ENCODE measurements at regions not wholly inside any gene's neighbourhood (a gene's known extent, or its start where the extent isn't known, plus 50 kb on each side); places are given as distances from the start of the nearest gene placed in this dataset.

DNA sequence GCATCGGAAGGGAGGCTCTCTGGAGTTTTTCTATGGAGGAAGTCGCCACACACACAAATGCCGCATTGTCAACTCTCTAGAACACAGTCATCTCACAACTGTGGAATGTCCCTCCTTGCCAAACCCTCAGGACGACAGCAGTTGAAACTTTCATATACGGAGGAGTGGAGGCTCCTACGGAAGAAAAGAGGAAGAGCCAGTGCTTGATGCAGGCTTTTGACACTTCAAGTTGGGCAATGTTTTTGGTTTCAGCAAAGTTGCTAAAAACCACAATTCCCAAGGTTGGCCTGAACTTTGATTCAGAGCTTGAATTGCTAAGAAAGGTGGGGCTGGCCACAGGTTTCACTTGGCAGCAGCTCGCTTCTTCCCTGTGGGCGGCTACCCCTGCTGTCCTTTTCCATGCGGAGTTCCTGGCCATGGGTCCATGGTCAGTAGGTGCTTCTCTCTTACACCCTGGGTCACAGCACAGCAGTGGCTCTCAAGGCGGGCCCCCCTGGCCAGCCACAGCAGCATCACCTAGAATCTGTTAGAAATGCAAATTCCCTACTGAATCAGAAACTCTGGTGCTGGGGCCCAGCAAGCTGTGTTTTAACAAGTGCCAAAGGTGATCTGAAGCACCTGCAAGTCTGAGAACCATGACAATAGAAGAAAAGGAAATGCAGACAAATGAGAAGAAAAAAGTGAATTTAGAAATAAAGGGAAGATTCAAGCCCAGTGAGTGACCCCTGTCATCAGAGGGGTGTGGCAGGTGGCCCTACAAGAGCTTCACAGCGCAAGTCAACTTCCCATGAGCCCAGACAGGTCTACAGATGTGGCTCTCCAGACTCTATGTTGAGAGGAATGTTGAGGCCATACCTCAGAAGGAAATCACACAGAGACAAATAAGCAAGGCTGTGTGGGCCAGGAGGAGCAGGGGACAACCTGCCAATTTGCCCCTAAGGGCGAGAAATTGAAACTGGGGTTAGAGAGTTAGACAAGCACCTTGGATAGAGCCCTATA, 856.4 kb downstream of the RNF144A start:
- DNase-seq, result no peak

- DNase-seq, result no peak
Measured at GRCh38 chr2:7774481-7774880, 857.3 kb downstream of the RNF144A start.

DNA sequence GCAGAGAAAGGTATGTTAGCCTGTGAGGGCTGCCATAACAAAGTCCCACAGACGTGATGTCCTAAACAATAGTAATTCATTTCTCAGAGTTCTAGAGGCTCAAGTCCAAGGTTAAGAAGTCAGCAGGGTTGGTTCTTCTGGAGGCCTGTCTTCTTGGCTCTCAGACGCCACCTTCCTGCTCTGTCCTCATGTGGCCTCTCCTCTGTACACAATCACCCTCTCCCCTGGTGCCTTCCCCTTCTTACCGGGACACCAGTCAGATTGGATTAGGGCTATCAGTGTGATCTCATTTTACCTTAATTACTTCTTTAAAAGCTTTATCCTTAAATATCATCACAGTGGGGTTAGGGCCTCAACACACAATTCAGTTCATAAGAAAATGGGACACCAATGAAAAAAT, 860.5 kb downstream of the RNF144A start:
- no peak for DNase-seq

GRCh38 chr2:7780321-7780720, 863.1 kb downstream of the RNF144A start:
- no peak for DNase-seq

DNA sequence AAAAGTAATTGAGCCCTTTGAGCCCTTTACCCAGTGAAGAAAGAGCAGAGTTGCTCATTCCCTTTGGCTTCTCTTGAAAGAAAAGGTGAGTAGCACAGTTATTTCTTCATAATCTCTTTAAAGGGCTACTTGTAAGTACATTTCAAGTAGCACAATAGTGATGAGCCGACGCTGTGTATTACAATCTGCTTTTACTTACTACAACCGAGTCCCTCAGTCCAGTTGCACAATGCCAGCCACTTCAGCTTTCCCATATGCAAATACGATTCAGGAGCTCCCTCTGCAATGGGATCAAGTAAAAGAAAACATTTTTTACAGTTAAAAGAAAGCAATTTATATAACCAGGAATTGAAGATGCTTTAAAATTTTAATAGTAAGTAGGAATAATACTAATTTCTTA, 868.5 kb downstream of the RNF144A start:
- DNase-seq, result no peak

DNA sequence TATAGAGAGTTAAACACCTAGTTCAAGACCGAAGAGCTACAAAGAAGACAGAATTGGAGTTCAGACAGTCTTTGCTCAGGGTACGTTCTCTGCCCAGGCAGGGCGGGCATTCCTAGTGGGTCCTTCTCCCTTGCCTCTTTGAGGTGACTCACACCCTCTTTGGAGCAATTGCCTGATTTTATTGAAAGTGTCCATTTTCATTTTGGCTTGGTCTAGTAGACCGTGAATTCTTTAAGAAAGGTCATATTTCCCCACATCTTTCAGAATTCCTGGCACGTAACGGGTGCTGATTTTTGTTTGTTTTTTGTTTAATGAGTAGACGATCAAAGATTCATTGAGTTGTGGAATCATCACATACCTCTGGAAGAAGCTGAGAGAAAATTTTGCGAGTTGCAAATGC, 871.5 kb downstream of the RNF144A start:
- no peak for DNase-seq

- peak; percentile 70 for DNase-seq
Measured at GRCh38 chr2:7792031-7792651, 874.9 kb downstream of the RNF144A start.

DNA sequence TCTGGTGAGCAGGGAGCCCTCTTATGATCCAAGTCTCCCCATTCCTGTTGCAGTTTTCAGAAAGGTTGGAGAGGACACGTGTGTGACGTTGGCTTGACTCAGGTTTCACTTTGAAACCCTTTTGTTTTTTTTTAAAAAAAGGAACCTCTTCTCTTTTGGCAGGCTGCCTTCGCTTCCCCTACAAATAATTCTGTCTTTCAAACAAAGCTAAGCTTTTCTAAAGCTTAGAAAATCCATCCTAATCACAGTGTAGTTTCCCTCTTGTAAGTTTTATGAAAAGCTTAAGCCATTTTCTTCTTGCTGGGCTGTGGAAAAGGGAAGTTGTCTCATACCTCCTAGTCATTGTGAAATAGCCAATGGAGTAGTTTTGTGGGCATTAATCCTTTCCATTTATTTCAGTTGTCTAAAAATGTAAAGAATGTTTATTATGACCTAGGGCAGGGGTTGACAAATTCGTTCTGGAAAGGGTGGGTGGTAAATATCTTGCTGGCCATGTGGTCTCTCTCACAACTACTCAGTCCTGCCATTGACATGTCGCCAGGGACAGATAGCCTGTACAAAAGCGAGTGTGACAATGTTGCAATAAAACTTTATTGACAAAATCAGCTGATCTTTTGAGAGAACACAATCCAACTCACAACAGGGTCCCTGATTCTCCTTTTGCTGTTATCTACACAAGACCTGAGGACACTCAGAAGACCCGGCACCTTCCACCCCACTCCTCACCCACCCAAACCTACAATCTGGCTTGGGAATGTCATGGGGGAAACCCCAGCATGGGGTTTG, 878.8 kb downstream of the RNF144A start:
- peak; percentile 28 for DNase-seq

GRCh38 chr2:7800031-7800430, 881.8 kb upstream of the ID2 start:
- DNase-seq, result no peak

GRCh38 chr2:7801212-7801611, 880.6 kb upstream of the ID2 start:
- no peak for DNase-seq

DNA sequence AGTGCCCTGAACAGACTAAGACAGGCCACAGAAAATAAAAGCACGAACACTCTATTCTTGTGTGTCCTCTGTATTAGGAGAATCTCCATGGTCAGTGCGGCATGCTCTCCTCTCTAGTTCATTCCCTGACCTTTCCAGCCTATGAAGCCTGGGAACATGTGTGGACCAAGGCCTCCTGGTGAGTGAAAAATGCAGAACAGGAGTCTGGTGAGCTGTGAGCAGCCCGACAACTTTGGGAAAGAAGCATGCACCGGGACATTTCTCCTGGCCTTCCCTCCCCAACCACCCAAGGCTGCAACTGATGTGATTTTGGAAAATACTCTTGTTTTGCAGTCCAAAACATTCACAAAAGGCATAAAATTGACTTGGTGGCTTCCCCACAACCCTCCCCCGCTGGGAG, 878.3 kb upstream of the ID2 start:
- no peak for DNase-seq

DNA sequence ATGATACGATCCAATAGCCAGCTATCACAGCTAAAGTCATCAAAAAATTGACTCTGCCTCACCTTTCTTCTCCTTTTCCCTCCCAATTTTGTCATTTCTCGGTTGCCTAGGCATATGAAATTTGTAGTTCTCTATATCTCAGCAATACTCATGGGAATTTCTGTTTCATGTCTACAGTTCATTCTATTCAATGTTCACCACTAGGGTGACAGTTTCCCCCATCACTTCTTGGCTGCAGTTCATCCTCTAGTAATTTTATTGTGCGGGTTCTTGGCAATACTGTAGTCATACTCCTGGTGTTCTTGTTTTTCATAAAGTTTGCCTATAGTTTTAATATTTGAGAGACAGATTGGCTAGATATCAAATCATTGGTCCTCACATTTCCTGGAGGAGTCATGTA, 872.2 kb upstream of the ID2 start:
- DNase-seq, result no peak

- DNase-seq, result no peak
Measured at GRCh38 chr2:7811073-7811472, 870.8 kb upstream of the ID2 start.

- DNase-seq, result no peak
Measured at GRCh38 chr2:7812231-7812995, 869.4 kb upstream of the ID2 start.

GRCh38 chr2:7813541-7814292, 868.1 kb upstream of the ID2 start:
- DNase-seq, result no peak

GRCh38 chr2:7815726-7816125, 866.1 kb upstream of the ID2 start:
- DNase-seq, result no peak

- no peak for DNase-seq
Measured at GRCh38 chr2:7816233-7816632, 865.6 kb upstream of the ID2 start.

DNA sequence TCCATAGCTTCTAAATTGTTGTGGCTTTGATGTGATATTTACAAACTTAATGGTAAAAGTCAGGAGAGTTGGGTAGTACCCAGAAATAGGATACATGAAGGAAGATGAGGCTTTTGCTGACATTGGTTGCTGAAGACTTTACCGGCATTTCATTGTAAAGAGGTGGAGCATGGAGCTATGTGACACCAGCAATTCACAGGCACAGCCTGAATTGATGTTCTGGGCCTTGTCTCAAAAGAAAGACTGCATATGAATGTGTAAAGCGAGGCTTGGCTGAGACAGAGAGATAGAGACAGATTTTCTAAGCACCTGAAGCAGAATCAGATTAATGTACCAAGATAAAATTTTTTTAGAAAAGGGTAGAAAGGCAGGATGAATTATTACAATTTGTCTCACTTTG, 864.9 kb upstream of the ID2 start:
- DNase-seq, result no peak

DNA sequence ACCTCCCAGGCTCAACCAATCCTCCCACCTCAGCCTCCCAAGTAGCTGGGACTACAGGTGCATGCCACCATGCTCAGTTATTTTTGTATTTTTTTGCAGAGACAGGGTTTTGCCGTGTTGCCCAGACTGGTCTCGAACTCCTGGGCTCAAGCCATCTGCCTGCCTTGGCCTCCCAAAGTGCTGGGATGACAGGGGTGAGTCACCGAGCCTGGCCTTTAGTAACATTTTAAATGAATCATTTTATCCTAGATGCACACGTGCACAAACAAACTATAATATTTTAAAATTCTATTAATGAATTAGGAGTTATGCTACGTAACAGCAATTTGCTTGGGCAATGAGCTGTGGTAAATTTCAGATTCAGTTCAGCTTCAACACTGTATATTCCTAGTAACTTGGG, 862.5 kb upstream of the ID2 start:
- no peak for DNase-seq

DNA sequence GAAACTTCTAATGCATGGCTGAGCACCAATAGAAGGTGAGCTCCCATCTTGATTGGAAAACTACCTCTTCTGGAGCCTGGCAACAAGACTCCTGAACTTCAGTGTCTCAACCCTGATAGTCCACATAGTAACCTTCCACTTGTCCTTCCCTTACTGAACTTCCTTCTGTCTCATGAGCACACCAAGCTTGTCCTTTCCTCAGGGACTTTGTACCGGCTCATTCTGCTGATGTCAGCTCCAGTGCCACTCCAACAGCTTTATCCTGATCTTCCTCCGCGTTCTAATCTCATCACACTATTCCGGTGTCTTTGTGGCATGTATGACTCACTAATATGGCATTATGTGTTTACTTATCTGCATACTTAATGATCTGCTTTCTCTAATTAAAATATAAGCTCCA, 862.0 kb upstream of the ID2 start:
- DNase-seq, result no peak

GRCh38 chr2:7824211-7824610, 857.6 kb upstream of the ID2 start:
- DNase-seq, result no peak

Measured in NCI-H1092 (cell line).